ENCODE measurements at regions not wholly inside any gene's neighbourhood (a gene's known extent, or its start where the extent isn't known, plus 50 kb on each side); places are given as distances from the start of the nearest gene placed in this dataset.
"Not testable (repeated sequence)": the region's sequence is repeated elsewhere in the genome, so short reads cannot be mapped to it uniquely, and the experiment has no call there.

DNA sequence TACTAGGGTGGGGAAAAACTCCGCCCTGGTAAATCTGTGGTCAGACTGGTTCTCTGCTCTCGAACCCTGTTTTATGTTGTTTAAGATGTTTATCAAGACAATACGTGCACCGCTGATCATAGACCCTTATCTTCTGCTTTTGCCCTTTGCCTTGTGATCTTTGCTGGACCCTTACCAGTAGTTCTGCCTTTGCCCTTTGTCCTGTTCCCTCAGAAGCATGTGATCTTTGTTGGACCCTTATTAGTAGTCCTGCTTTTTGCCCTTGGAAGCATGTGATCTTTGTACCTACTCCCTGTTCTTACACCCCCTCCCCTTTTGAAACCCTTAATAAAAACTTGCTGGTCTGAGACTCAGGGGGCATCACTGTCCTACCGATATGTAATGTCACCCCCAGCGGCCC lies 64.3 kb upstream of the EEF2KMT start:
- BruUV-seq (replicated peaks); DNase-seq (ENCODE audit: low read depth, low spot score); H3K9me3 ChIP-seq (replicated peaks; ENCODE audit: control insufficient read depth, insufficient read depth, low read length); H3K27me3 ChIP-seq (ENCODE audit: control insufficient read depth in 2 of 2, insufficient read depth in 2 of 2, low read length in 2 of 2); H4K20me1 ChIP-seq (replicated peaks; ENCODE audit: control insufficient read depth, extremely low read depth, insufficient read depth, low read length); H3K4me1 ChIP-seq (ENCODE audit: control insufficient read depth, extremely low read depth, insufficient read depth, low read length); intact Hi-C loops (cut with micrococcal nuclease); H3K9me1 ChIP-seq (replicated peaks; ENCODE audit: control insufficient read depth, extremely low read depth, insufficient read depth, low read length); H3K27ac ChIP-seq (ENCODE audit: insufficient read depth, low read depth, low read length); H3K9ac ChIP-seq (replicated peaks; ENCODE audit: extremely low read depth, insufficient read depth, low read length); H3K36me3 ChIP-seq (ENCODE audit: control insufficient read depth in 2 of 2, extremely low read depth in 1 of 2, insufficient read depth in 2 of 2, low read length in 2 of 2); H2AFZ ChIP-seq (ENCODE audit: low read depth, low read length); H3K4me3 ChIP-seq (replicated peaks in 1 of 3; ENCODE audit: insufficient read depth in 1 of 3, low read depth in 1 of 3, low read length in 3 of 3); CTCF ChIA-PET; dilution Hi-C loops (cut with MboI; ENCODE audit: extremely low pct_ligation_motif_present, low sequenced_read_pairs); H3K4me2 ChIP-seq (ENCODE audit: insufficient read depth, low read length); POLR2A ChIA-PET; H3K79me2 ChIP-seq (ENCODE audit: control insufficient read depth, insufficient read depth, low read length); FAIRE-seq: not testable (repeated sequence)

DNA sequence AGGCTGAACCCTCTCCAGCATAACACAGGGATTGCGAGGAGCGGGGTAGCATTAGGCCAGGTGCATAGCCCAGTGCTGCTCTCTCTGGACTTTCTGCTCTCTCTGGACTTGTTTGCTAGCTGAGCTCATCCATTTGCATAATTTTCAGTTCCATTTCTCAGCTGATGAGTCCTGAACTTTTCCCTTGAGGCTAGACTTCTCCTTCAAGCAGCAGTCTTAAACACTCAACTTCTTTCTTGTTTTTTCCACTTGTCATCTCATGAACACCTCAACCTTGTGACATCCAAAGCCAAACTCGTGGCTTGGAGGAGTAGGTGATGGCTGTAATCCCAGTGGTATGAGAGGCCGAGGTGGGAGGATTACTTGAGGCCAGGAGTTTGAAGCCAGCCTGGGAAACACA lies 62.4 kb upstream of the EEF2KMT start:
- H2AFZ ChIP-seq (ENCODE audit: low read depth, low read length); H3K79me2 ChIP-seq (ENCODE audit: control insufficient read depth, insufficient read depth, low read length); H3K9me1 ChIP-seq (replicated peaks; ENCODE audit: control insufficient read depth, extremely low read depth, insufficient read depth, low read length); H4K20me1 ChIP-seq (replicated peaks; ENCODE audit: control insufficient read depth, extremely low read depth, insufficient read depth, low read length); CTCF ChIA-PET; POLR2A ChIA-PET; dilution Hi-C loops (cut with MboI; ENCODE audit: extremely low pct_ligation_motif_present, low sequenced_read_pairs); H3K36me3 ChIP-seq (ENCODE audit: control insufficient read depth in 2 of 2, extremely low read depth in 1 of 2, insufficient read depth in 2 of 2, low read length in 2 of 2); H3K4me1 ChIP-seq (ENCODE audit: control insufficient read depth, extremely low read depth, insufficient read depth, low read length); H3K27me3 ChIP-seq (ENCODE audit: control insufficient read depth in 2 of 2, insufficient read depth in 2 of 2, low read length in 2 of 2); DNase-seq (ENCODE audit: low read depth, low spot score); H3K4me2 ChIP-seq (ENCODE audit: insufficient read depth, low read length); intact Hi-C loops (cut with micrococcal nuclease); FAIRE-seq; BruUV-seq (replicated peaks); H3K4me3 ChIP-seq (replicated peaks in 1 of 3; ENCODE audit: insufficient read depth in 1 of 3, low read depth in 1 of 3, low read length in 3 of 3); H3K27ac ChIP-seq (ENCODE audit: insufficient read depth, low read depth, low read length); H3K9ac ChIP-seq (replicated peaks; ENCODE audit: extremely low read depth, insufficient read depth, low read length); H3K9me3 ChIP-seq (replicated peaks; ENCODE audit: control insufficient read depth, insufficient read depth, low read length): not testable (repeated sequence)

DNA sequence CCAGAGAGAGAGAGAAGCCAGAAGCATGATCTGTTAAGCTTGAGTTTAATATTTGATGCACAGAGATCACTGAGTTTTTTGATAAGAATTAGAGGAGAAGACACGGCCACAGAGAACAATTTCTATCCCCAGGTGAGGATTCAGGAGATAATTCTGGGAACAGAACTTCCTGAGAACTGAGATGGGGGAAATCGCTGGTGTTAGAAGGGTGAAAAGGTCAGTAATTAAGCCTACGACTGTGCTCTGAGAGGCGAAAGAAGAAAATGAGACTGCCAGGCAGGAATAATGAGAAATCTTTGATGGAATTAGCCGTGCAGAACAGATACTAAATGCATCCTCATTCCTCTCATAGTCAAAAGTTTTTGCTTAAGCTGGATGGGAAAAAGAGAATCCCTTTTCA lies 61.9 kb upstream of the EEF2KMT start:
- H3K79me2 ChIP-seq (ENCODE audit: control insufficient read depth, insufficient read depth, low read length); H3K4me3 ChIP-seq (replicated peaks in 1 of 3; ENCODE audit: insufficient read depth in 1 of 3, low read depth in 1 of 3, low read length in 3 of 3); H4K20me1 ChIP-seq (replicated peaks; ENCODE audit: control insufficient read depth, extremely low read depth, insufficient read depth, low read length); H3K27ac ChIP-seq (ENCODE audit: insufficient read depth, low read depth, low read length); H2AFZ ChIP-seq (ENCODE audit: low read depth, low read length); CTCF ChIA-PET; H3K9ac ChIP-seq (replicated peaks; ENCODE audit: extremely low read depth, insufficient read depth, low read length); H3K4me2 ChIP-seq (ENCODE audit: insufficient read depth, low read length); H3K36me3 ChIP-seq (ENCODE audit: control insufficient read depth in 2 of 2, extremely low read depth in 1 of 2, insufficient read depth in 2 of 2, low read length in 2 of 2); H3K27me3 ChIP-seq (ENCODE audit: control insufficient read depth in 2 of 2, insufficient read depth in 2 of 2, low read length in 2 of 2); POLR2A ChIA-PET; H3K9me1 ChIP-seq (replicated peaks; ENCODE audit: control insufficient read depth, extremely low read depth, insufficient read depth, low read length); FAIRE-seq; dilution Hi-C loops (cut with MboI; ENCODE audit: extremely low pct_ligation_motif_present, low sequenced_read_pairs); H3K9me3 ChIP-seq (replicated peaks; ENCODE audit: control insufficient read depth, insufficient read depth, low read length); DNase-seq (ENCODE audit: low read depth, low spot score); BruUV-seq (replicated peaks); H3K4me1 ChIP-seq (ENCODE audit: control insufficient read depth, extremely low read depth, insufficient read depth, low read length); intact Hi-C loops (cut with micrococcal nuclease): not testable (repeated sequence)
